ENCODE measurements at regions not wholly inside any gene's neighbourhood (a gene's known extent, or its start where the extent isn't known, plus 50 kb on each side); places are given as distances from the start of the nearest gene placed in this dataset.

DNA sequence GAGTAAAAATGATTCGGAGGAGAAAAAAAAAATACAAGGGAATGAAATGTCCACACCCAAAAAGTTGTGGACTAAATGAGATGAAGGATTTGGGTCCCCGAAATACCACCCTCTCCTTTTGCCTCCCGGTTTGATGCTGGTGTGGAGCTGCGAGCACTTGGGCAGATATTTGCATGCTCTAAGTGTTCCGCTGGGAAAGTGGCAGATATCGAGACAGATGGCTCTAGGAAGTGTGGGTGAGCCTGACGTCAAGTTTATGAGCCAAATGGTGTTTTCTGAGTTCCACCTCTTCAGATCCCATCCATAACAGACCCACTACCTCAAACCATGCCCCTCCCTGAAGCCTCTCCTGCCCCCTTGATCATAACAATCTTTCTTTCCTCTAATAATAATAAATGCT, 228.6 kb downstream of the QDPR start:
- H3K9ac ChIP-seq (replicated peaks; ENCODE audit: extremely low read depth, insufficient read depth, low read length): no peak overlapping the region
- no peak for DNase-seq (ENCODE audit: low read depth, low spot score)
- POLR2A ChIA-PET: no interaction called here
- no peak for TF ChIP-seq FOS (IDR thresholded peaks at IDR 0.05; ENCODE audit: borderline replicate concordance, insufficient read depth, low read length)
- TF ChIP-seq GATA2 (IDR thresholded peaks at IDR 0.05; ENCODE audit: insufficient read depth, insufficient read length, low read depth, low read length): no peak
- peaks cover 0 to 2% of the 10 kb centered on the region in 2 experiments for H3K27me3 ChIP-seq (ENCODE audit: control insufficient read depth in 2 of 2, insufficient read depth in 2 of 2, low read length in 2 of 2)
- H4K20me1 ChIP-seq (replicated peaks; ENCODE audit: control insufficient read depth, extremely low read depth, insufficient read depth, low read length): no peaks in the 10 kb centered on the region
- no peaks in the 10 kb centered on the region for H3K9me1 ChIP-seq (replicated peaks; ENCODE audit: control insufficient read depth, extremely low read depth, insufficient read depth, low read length)
- dilution Hi-C loops (cut with MboI; ENCODE audit: extremely low pct_ligation_motif_present, low sequenced_read_pairs) (no loop called here), intact Hi-C loops (cut with micrococcal nuclease) (no loop called here)
- no peak overlapping the region for H3K4me2 ChIP-seq (ENCODE audit: insufficient read depth, low read length)
- H3K4me1 ChIP-seq (ENCODE audit: control insufficient read depth, extremely low read depth, insufficient read depth, low read length): no peaks in the 10 kb centered on the region
- no peak for FAIRE-seq
- H3K4me3 ChIP-seq (replicated peaks in 1 of 3; ENCODE audit: insufficient read depth in 1 of 3, low read depth in 1 of 3, low read length in 3 of 3): no peak overlapping the region
- no peaks in the 10 kb centered on the region for H3K36me3 ChIP-seq (ENCODE audit: control insufficient read depth in 2 of 2, extremely low read depth in 1 of 2, insufficient read depth in 2 of 2, low read length in 2 of 2)
- no TSS peak for BruUV-seq (replicated peaks)
- no peaks in the 10 kb centered on the region for H3K9me3 ChIP-seq (replicated peaks; ENCODE audit: control insufficient read depth, insufficient read depth, low read length)
- H2AFZ ChIP-seq (ENCODE audit: low read depth, low read length): no peak overlapping the region
- CTCF ChIA-PET: no interaction called here
- no peak overlapping the region for H3K27ac ChIP-seq (ENCODE audit: insufficient read depth, low read depth, low read length)
- no peaks in the 10 kb centered on the region for H3K79me2 ChIP-seq (ENCODE audit: control insufficient read depth, insufficient read depth, low read length)

DNA sequence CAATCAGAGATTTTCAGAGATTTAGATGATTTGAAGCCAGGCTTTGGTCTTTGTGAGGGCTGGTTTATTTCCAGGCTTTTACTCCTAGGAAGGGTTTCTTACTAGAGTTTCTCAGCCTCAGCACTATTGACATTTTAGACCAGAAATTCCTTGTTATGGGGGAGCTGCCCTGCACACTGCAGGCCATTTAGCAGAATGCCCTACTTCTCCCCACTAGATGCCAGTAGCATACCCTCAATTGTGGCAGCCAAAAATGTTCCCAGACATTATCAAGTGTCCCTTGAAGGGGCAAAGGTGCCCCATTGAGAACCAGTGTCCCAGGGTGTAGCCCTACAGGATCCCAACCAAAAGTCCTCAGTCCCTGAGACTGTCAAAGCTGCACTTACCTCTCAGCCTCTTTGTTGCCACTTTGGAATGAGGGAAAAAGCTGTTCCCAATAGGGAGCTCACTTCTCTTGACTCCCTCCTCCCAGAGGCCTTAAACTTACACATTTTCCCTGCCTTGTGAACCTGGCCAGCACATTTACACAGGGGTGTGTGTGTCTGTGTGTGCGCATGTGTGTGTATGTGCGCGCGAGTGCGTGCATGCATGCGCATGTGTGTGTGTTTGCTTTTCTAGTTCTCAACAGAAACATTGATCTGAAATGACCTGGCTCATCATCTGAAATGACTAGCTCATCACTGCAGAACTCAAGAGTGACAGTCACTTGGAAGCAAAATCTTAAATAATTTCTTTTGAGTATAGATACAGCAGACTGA, 231.4 kb downstream of the QDPR start:
- POLR2A ChIA-PET: no interaction called here
- Histone ChIP-seq H2AFZ (ENCODE audit: low read depth, low read length) (no peak overlapping the region), H3K9me1 (replicated peaks; ENCODE audit: control insufficient read depth, extremely low read depth, insufficient read depth, low read length) (no peaks in the 10 kb centered on the region), H3K27ac (ENCODE audit: insufficient read depth, low read depth, low read length) (no peak overlapping the region), H3K79me2 (ENCODE audit: control insufficient read depth, insufficient read depth, low read length) (no peaks in the 10 kb centered on the region), H3K4me2 (ENCODE audit: insufficient read depth, low read length) (no peak overlapping the region), H3K4me3 (replicated peaks in 1 of 3; ENCODE audit: insufficient read depth in 1 of 3, low read depth in 1 of 3, low read length in 3 of 3) (no peak overlapping the region), H3K36me3 (ENCODE audit: control insufficient read depth in 2 of 2, extremely low read depth in 1 of 2, insufficient read depth in 2 of 2, low read length in 2 of 2) (no peaks in the 10 kb centered on the region), H3K4me1 (ENCODE audit: control insufficient read depth, extremely low read depth, insufficient read depth, low read length) (no peaks in the 10 kb centered on the region), H3K27me3 (ENCODE audit: control insufficient read depth in 2 of 2, insufficient read depth in 2 of 2, low read length in 2 of 2) (no peaks in the 10 kb centered on the region), H3K9me3 (replicated peaks; ENCODE audit: control insufficient read depth, insufficient read depth, low read length) (no peaks in the 10 kb centered on the region), H4K20me1 (replicated peaks; ENCODE audit: control insufficient read depth, extremely low read depth, insufficient read depth, low read length) (no peaks in the 10 kb centered on the region), H3K9ac (replicated peaks; ENCODE audit: extremely low read depth, insufficient read depth, low read length) (no peak overlapping the region)
- TF ChIP-seq EZH2 (IDR thresholded peaks at IDR 0.05; ENCODE audit: borderline replicate concordance, low read depth, low read length, severe bottlenecking): no peak
- TF ChIP-seq FOS (IDR thresholded peaks at IDR 0.05; ENCODE audit: borderline replicate concordance, insufficient read depth, low read length): no peak
- TF ChIP-seq JUN (IDR thresholded peaks at IDR 0.05; ENCODE audit: borderline replicate concordance, insufficient read depth, insufficient read length, low read depth): no peak
- TF ChIP-seq POLR2A (IDR thresholded peaks at IDR 0.05; ENCODE audit: low read depth, low read length): no peak
- TF ChIP-seq, protein P1, sequence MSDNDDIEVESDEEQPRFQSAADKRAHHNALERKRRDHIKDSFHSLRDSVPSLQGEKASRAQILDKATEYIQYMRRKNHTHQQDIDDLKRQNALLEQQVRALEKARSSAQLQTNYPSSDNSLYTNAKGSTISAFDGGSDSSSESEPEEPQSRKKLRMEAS (IDR thresholded peaks at IDR 0.05; ENCODE audit: insufficient read depth, insufficient read length): no peak
- CTCF ChIA-PET: interaction anchor here (1.2 to 1.6 kb wide), 4 partner anchors 16 to 364 kb away, joined by 3 to 4 read pairs (median 4); no protein-coding TSS in a partner anchor
- DNase-seq (ENCODE audit: low read depth, low spot score) (no peak), FAIRE-seq (no peak)
- BruUV-seq (replicated peaks): no TSS peak
- dilution Hi-C loops (cut with MboI; ENCODE audit: extremely low pct_ligation_motif_present, low sequenced_read_pairs): no loop called here
- intact Hi-C loops (cut with micrococcal nuclease): no loop called here
